HFFc6 (cell line): ENCODE measurements at regions not wholly inside any gene's neighbourhood (a gene's known extent, or its start where the extent isn't known, plus 50 kb on each side); places are given as distances from the start of the nearest gene placed in this dataset.

Source experiments
- DNase-seq: peaks from one replicate; pipeline ENCODE4 v3.0.0-alpha.2; 2018
- H3K27ac Mint-ChIP-seq: 2 replicates; pipeline ENCODE4 v1.8.0; 2020; ENCODE audit warnings: mild to moderate bottlenecking, mixed read lengths
- H3K27me3 Mint-ChIP-seq: 2 replicates; pipeline ENCODE4 v1.8.0; 2021; ENCODE audit warnings: mild to moderate bottlenecking, moderate library complexity, mixed read lengths; ENCODE audit not compliant: insufficient read depth
- H3K36me3 Mint-ChIP-seq: 2 replicates; pipeline ENCODE4 v1.8.0; 2021; ENCODE audit warnings: low read depth, mixed read lengths
- H3K4me1 Mint-ChIP-seq: 2 replicates; pipeline ENCODE4 v1.8.0; 2020; ENCODE audit warnings: low read depth, mixed read lengths
- H3K4me3 Mint-ChIP-seq: 2 replicates; pipeline ENCODE4 v1.8.0; 2020; ENCODE audit warnings: mild to moderate bottlenecking, moderate library complexity, mixed read lengths
- H3K9me3 Mint-ChIP-seq: 2 replicates; pipeline ENCODE4 v1.8.0; 2020; ENCODE audit warnings: mild to moderate bottlenecking, mixed read lengths
- CTCF ChIP-seq: fragments of 200-600 bp; sonication (generic); IDR thresholded peaks from 2 replicates; pipeline ENCODE4 v1.5.0; 2021; ENCODE audit warnings: antibody characterized with exemption, mild to moderate bottlenecking

- no peak for TF ChIP-seq CTCF
- Mint-ChIP-seq H3K27me3 (no peaks in the 10 kb centered on the region; the same call in 1 of the 2 replicates), H3K27ac (no peak overlapping the region), H3K4me3 (no peak overlapping the region), H3K36me3 (no peaks in the 10 kb centered on the region), H3K4me1 (peaks cover 47% of the 10 kb centered on the region), H3K9me3 (no peaks in the 10 kb centered on the region)
- DNase-seq = no peak
These were observed 126.8 kb upstream of the MAP1LC3B2 start for GRCh38 chr12:116432314-116432750.

- no peak overlapping the region for H3K4me3 Mint-ChIP-seq
- H3K27ac Mint-ChIP-seq = peak overlapping the region; percentile 96; the same call in 1 of the 2 replicates
- no peaks in the 10 kb centered on the region for H3K36me3 Mint-ChIP-seq
- no peaks in the 10 kb centered on the region for H3K9me3 Mint-ChIP-seq
- no peak for DNase-seq
- H3K27me3 Mint-ChIP-seq = no peaks in the 10 kb centered on the region; the same call in none of the 2 replicates
- peaks cover 37% of the 10 kb centered on the region for H3K4me1 Mint-ChIP-seq
- no peak for TF ChIP-seq CTCF
These were observed 125.9 kb upstream of the MAP1LC3B2 start for GRCh38 chr12:116433249-116433648.

- H3K4me3 Mint-ChIP-seq = peak overlapping the region; percentile 87
- DNase-seq = peak; percentile 93
- no peak for TF ChIP-seq CTCF
- H3K27ac Mint-ChIP-seq = peak overlapping the region; percentile 96
- H3K36me3 Mint-ChIP-seq = no peaks in the 10 kb centered on the region
- H3K27me3 Mint-ChIP-seq = no peaks in the 10 kb centered on the region; the same call in none of the 2 replicates
- H3K4me1 Mint-ChIP-seq = peaks cover 31% of the 10 kb centered on the region
- no peaks in the 10 kb centered on the region for H3K9me3 Mint-ChIP-seq
These were observed 124.8 kb upstream of the MAP1LC3B2 start for GRCh38 chr12:116434155-116435011.

GRCh38 chr12:116435984-116436383 lies 123.2 kb upstream of the MAP1LC3B2 start:
- TF ChIP-seq CTCF = no peak
- H3K4me1 Mint-ChIP-seq = peaks cover 31% of the 10 kb centered on the region
- no peaks in the 10 kb centered on the region; the same call in none of the 2 replicates for H3K27me3 Mint-ChIP-seq
- H3K9me3 Mint-ChIP-seq = no peaks in the 10 kb centered on the region
- DNase-seq = no peak
- no peak overlapping the region for H3K27ac Mint-ChIP-seq
- H3K4me3 Mint-ChIP-seq = no peak overlapping the region
- H3K36me3 Mint-ChIP-seq = no peaks in the 10 kb centered on the region

GRCh38 chr12:116436561-116437249 lies 122.5 kb upstream of the MAP1LC3B2 start:
- H3K27ac Mint-ChIP-seq = no peak overlapping the region; the same call in 1 of the 2 replicates
- TF ChIP-seq CTCF = no peak
- H3K4me3 Mint-ChIP-seq = no peak overlapping the region
- H3K4me1 Mint-ChIP-seq = peaks cover 31% of the 10 kb centered on the region
- H3K9me3 Mint-ChIP-seq = no peaks in the 10 kb centered on the region
- no peaks in the 10 kb centered on the region; the same call in none of the 2 replicates for H3K27me3 Mint-ChIP-seq
- H3K36me3 Mint-ChIP-seq = no peaks in the 10 kb centered on the region
- DNase-seq = no peak
